Suprapubic skin (tissue), 4 donors: ENCODE measurements at regions not wholly inside any gene's neighbourhood (a gene's known extent, or its start where the extent isn't known, plus 50 kb on each side); places are given as distances from the start of the nearest gene placed in this dataset.

Experiments used
- DNase-seq, 2 donors: peaks; one replicate each; pipeline ENCODE4 v3.0.0-alpha.2; 2019; ENCODE audit warnings: low spot score in 2 of 2
- H3K27ac ChIP-seq: fragments of 200-600 bp; sonication (generic); one replicate; pipeline ENCODE4 v1.5.1; 2019
- H3K27me3 ChIP-seq: fragments of 200-600 bp; sonication (generic); one replicate; pipeline ENCODE4 v1.5.1; 2019
- H3K36me3 ChIP-seq: fragments of 200-600 bp; sonication (generic); one replicate; pipeline ENCODE4 v1.5.1; 2019
- H3K4me1 ChIP-seq: fragments of 200-600 bp; sonication (generic); one replicate; pipeline ENCODE4 v1.5.1; 2019
- H3K4me3 ChIP-seq: fragments of 200-600 bp; sonication (generic); one replicate; pipeline ENCODE4 v1.5.1; 2019; ENCODE audit warnings: mild to moderate bottlenecking
- H3K9me3 ChIP-seq: fragments of 200-600 bp; sonication (generic); one replicate; pipeline ENCODE4 v1.5.1; 2019
- EP300 ChIP-seq: sonication (generic); formaldehyde crosslinking; IDR thresholded peaks from one replicate; pipeline ENCODE4 v1.6.1; 2017; ENCODE audit warnings: antibody characterized with exemption
- POLR2A ChIP-seq, 2 donors: fragments of 450-650 bp; IDR thresholded peaks; one replicate each; pipeline ENCODE4 v1.6.1; 2017; ENCODE audit warnings: antibody characterized with exemption in 2 of 2, mild to moderate bottlenecking in 2 of 2, moderate library complexity in 2 of 2
- POLR2AphosphoS5 ChIP-seq, 3 donors: sonication (generic); formaldehyde crosslinking; IDR thresholded peaks; one replicate each; pipeline ENCODE4 v1.6.1; 2017; ENCODE audit warnings: antibody characterized with exemption in 3 of 3
- WGBS: methylation state at CpG from one replicate; pipeline ENCODE4 v1.1.5; 2018; 5-methylcytosine and 5-hydroxymethylcytosine counted together
- TF ChIP-seq, protein P1 (sequence below), 2 donors: fragments of 200-600 bp in 1 of 2; fragments of 450-650 bp in 1 of 2; sonication (generic) in 1 of 2; IDR thresholded peaks; one replicate each; pipeline ENCODE4 v1.5.1; 2016 to 2019; ENCODE audit warnings: antibody characterized with exemption in 2 of 2, mild to moderate bottlenecking in 1 of 2, moderate library complexity in 1 of 2

DNA sequence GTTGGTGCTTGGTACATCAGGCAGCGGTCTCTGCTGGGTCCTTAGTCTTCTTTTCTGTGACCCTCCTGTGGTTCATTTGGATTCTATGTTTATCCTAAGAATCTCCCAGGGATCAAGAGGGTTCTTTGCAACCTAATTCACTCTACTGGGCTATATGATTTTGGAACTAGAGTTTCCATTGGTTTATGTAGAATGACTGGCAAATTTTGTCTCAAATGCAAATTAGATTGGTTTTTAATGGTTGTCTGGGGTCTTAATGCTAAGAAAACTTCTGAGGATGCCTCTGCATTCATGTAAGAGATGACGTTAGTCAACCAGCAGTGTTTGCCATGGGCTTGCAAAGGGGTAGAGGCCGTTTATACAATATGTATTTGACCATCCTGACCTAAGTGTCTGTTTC lies 129.8 kb upstream of the ZFP64 start:
- Histone ChIP-seq H3K27ac (no peak overlapping the region), H3K4me3 (no peak overlapping the region), H3K9me3 (no peaks in the 10 kb centered on the region), H3K36me3 (no peaks in the 10 kb centered on the region), H3K4me1 (no peaks in the 10 kb centered on the region), H3K27me3 (peaks cover 5% of the 10 kb centered on the region)
- WGBS: 88% methylated on average over 3 of the region's 3 CpGs
- TF ChIP-seq, protein P1, sequence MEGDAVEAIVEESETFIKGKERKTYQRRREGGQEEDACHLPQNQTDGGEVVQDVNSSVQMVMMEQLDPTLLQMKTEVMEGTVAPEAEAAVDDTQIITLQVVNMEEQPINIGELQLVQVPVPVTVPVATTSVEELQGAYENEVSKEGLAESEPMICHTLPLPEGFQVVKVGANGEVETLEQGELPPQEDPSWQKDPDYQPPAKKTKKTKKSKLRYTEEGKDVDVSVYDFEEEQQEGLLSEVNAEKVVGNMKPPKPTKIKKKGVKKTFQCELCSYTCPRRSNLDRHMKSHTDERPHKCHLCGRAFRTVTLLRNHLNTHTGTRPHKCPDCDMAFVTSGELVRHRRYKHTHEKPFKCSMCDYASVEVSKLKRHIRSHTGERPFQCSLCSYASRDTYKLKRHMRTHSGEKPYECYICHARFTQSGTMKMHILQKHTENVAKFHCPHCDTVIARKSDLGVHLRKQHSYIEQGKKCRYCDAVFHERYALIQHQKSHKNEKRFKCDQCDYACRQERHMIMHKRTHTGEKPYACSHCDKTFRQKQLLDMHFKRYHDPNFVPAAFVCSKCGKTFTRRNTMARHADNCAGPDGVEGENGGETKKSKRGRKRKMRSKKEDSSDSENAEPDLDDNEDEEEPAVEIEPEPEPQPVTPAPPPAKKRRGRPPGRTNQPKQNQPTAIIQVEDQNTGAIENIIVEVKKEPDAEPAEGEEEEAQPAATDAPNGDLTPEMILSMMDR (IDR thresholded peaks at IDR 0.05): no peak
- no peak for TF ChIP-seq POLR2A (IDR thresholded peaks at IDR 0.05)
- TF ChIP-seq POLR2AphosphoS5 (IDR thresholded peaks at IDR 0.05): no peak
- no peak for TF ChIP-seq EP300
- no peak for DNase-seq

DNA sequence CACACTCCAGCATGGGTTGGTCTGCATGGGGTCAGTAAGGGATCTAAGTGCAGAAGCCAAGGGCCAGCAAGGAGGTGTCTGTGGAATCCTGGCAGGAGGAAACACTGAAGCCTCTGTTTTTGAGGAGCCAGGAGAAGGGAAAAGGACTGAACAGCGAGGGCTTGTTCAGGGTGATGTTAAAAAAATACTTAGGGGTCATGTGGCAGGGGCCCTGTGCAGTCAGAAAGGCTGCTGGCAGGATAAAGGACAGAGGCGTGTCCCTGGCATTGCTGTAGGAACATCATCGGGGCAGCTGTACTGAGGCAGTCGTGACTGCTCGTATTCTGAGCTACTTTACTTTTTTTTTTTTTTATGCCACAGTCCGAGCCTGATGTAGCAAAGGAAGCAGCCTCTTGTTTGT lies 127.1 kb upstream of the ZFP64 start:
- no peak for DNase-seq
- Histone ChIP-seq H3K27ac (no peak overlapping the region), H3K27me3 (no peaks in the 10 kb centered on the region), H3K36me3 (no peaks in the 10 kb centered on the region), H3K4me3 (no peak overlapping the region), H3K9me3 (no peaks in the 10 kb centered on the region), H3K4me1 (peaks cover 2% of the 10 kb centered on the region)
- WGBS: 52% methylated on average over 6 of the region's 6 CpGs
- TF ChIP-seq POLR2A (IDR thresholded peaks at IDR 0.05) (no peak), EP300 (no peak), POLR2AphosphoS5 (IDR thresholded peaks at IDR 0.05) (no peak)
- TF ChIP-seq, protein P1 (IDR thresholded peaks at IDR 0.05): no peak

DNA sequence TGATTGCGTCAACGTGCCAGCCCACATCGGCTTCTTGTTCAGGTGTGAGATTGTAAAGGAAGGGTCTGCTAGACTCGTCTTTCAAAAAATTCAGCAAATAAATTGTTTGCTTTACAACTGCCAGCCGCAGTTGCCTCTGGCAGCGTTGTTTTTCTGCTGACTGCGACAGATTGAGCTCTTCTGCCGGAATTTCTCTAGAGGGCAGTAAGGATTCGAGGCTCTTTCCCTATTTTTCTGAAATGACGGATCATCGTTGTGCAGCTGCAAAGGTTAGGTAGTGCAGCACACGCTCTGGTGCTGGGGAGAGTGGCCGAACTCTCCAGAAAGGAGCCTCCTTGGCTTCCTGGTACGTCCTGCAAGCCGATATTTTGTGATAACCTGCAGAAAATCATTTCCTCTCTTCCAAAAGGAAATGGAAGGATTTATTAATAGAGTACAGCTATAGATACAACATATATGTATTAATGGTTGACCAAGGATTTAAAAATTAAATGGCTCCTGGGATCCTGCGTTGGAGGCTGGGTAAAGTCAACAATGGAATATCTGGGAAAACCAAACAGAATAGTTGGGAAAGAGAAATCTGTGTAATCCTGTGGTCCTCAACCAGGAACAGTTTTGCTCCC lies 121.9 kb upstream of the ZFP64 start:
- Histone ChIP-seq H3K36me3 (no peaks in the 10 kb centered on the region), H3K27me3 (no peaks in the 10 kb centered on the region), H3K27ac (no peak overlapping the region), H3K4me1 (peaks cover 16% of the 10 kb centered on the region), H3K9me3 (no peaks in the 10 kb centered on the region), H3K4me3 (no peak overlapping the region)
- no peak for TF ChIP-seq POLR2A (IDR thresholded peaks at IDR 0.05)
- WGBS: 11% methylated on average over 16 of the region's 16 CpGs
- DNase-seq: no peak

DNA sequence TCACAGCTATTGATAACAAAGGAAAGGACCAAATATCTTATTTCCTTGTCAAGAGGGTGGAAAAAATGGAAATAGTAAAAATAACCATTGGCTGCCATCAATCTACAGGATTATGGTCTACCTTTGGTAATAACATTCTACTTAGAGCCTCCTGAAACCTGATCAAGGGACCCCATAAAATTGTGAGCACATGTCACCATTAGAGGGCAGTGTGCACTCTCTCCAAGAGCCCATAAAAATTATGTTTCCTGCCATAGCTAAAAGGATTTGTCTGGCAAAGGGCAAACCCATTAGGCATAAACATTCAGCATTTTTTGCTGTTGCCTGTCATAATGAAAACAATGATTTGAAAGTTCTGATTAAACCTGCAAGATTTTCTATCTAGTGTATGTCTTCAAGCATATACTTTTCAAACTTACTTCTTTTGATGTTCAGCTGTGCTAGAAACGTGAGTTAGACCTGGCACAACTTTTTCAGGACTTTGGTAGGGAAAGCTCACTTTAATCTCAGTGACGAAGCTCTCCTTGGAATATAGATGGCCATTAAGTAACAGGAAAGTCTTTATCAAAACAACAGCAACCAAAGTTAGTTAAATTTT lies 120.7 kb upstream of the ZFP64 start:
- H3K9me3 ChIP-seq: no peaks in the 10 kb centered on the region
- H3K36me3 ChIP-seq: no peaks in the 10 kb centered on the region
- no peak overlapping the region for H3K4me3 ChIP-seq
- TF ChIP-seq POLR2AphosphoS5 (IDR thresholded peaks at IDR 0.05): no peak
- TF ChIP-seq, protein P1 (IDR thresholded peaks at IDR 0.05): peak; percentile 40 to 69
- TF ChIP-seq POLR2A (IDR thresholded peaks at IDR 0.05): no peak
- no peak for TF ChIP-seq EP300
- no peaks in the 10 kb centered on the region for H3K27me3 ChIP-seq
- DNase-seq: no peak
- no peak overlapping the region for H3K27ac ChIP-seq
- WGBS: 62% methylated on average over 2 of the region's 2 CpGs
- peaks cover 16% of the 10 kb centered on the region for H3K4me1 ChIP-seq

DNA sequence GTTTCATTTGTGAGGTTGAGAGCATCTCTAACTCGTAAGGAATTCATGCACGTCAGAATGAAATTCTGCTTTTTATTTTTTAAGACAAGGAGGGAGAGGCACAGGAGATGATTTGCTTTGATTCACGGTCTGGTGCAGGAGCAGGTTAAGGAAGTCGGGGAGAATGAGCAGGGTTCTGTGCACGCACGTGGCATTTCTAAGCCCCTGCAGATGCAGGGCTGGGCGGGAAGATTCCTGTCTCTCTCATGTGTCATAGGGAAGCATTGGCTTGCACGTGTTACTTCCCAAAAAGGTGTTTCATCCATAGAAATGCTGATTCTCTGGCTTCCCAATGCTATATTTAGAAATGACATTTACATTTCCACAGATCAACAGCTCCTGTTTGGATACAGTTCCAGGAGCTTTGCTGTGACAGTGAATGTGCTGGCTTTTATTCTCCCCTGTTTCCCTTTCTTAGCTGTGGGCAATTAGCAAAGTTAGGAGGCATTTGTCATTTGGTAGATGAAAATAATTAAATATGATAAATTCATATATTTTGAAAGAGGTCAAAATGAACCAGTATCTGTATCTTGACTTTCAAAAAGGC lies 119.7 kb upstream of the ZFP64 start:
- WGBS: 87% methylated on average over 8 of the region's 8 CpGs

More for the DNA sequence above, 119.7 kb upstream of the ZFP64 start:
- Histone ChIP-seq H3K36me3 (no peaks in the 10 kb centered on the region), H3K27me3 (no peaks in the 10 kb centered on the region), H3K4me3 (no peak overlapping the region), H3K4me1 (peaks cover 16% of the 10 kb centered on the region), H3K27ac (no peak overlapping the region), H3K9me3 (no peaks in the 10 kb centered on the region)
- DNase-seq: no peak
- TF ChIP-seq, protein P1 (IDR thresholded peaks at IDR 0.05): no peak
- TF ChIP-seq EP300 (no peak), POLR2A (IDR thresholded peaks at IDR 0.05) (no peak), POLR2AphosphoS5 (IDR thresholded peaks at IDR 0.05) (no peak)
